H9 (cell line): ENCODE measurements at regions not wholly inside any gene's neighbourhood (a gene's known extent, or its start where the extent isn't known, plus 50 kb on each side); places are given as distances from the start of the nearest gene placed in this dataset.

Experiments
- DNase-seq: peaks from one replicate; pipeline ENCODE4 v3.0.0-alpha.2; 2017
- H2AFZ ChIP-seq: one replicate; pipeline ENCODE4 v1.6.1; 2013; ENCODE audit warnings: mild to moderate bottlenecking, low read length, control low read depth, moderate library complexity
- H2AK5ac ChIP-seq: 2 replicates; pipeline ENCODE4 v1.6.1; 2013; ENCODE audit warnings: low read length, control low read depth, mixed read lengths; ENCODE audit not compliant: insufficient read length
- H2BK120ac ChIP-seq: one replicate; pipeline ENCODE4 v1.6.1; 2013; ENCODE audit warnings: low read depth, mild to moderate bottlenecking, low read length, control low read depth, inconsistent platforms; ENCODE audit not compliant: poor library complexity, severe bottlenecking
- H2BK12ac ChIP-seq: 2 replicates; pipeline ENCODE4 v1.6.1; 2013; ENCODE audit warnings: low read length, control low read depth, mixed read lengths, low read depth; ENCODE audit not compliant: insufficient read length
- H2BK15ac ChIP-seq: 2 replicates; pipeline ENCODE4 v1.6.1; 2013; ENCODE audit warnings: low read depth, low read length, control low read depth
- H2BK20ac ChIP-seq: one replicate; pipeline ENCODE4 v1.6.1; 2013; ENCODE audit warnings: low read depth, mild to moderate bottlenecking, low read length, control low read depth, inconsistent platforms; ENCODE audit not compliant: poor library complexity, severe bottlenecking
- H2BK5ac ChIP-seq: 2 replicates; pipeline ENCODE4 v1.6.1; 2013; ENCODE audit warnings: low read length, control low read depth, mixed read lengths; ENCODE audit not compliant: insufficient read length
- H3K14ac ChIP-seq: 2 replicates; pipeline ENCODE4 v1.6.1; 2013; ENCODE audit warnings: low read length, control low read depth; ENCODE audit not compliant: insufficient read depth
- H3K18ac ChIP-seq: 2 replicates; pipeline ENCODE4 v1.6.1; 2013; ENCODE audit warnings: low read depth, mild to moderate bottlenecking, mixed read lengths, low read length, control low read depth; ENCODE audit not compliant: insufficient read length
- H3K23ac ChIP-seq: 2 replicates; pipeline ENCODE4 v1.6.1; 2013; ENCODE audit warnings: low read length, control low read depth, mixed read lengths, low read depth; ENCODE audit not compliant: insufficient read length
- H3K23me2 ChIP-seq: 2 replicates; pipeline ENCODE4 v1.6.1; 2013; ENCODE audit warnings: low read depth, mild to moderate bottlenecking, mixed read lengths, low read length, control low read depth; ENCODE audit not compliant: insufficient read length, poor library complexity, severe bottlenecking
- H3K27ac ChIP-seq: 2 replicates; pipeline ENCODE4 v1.5.1; 2013; ENCODE audit warnings: low read length, control low read depth, mixed read lengths, low read depth; ENCODE audit not compliant: insufficient read length
- H3K27me3 ChIP-seq: 2 replicates; pipeline ENCODE4 v1.6.1; 2013; ENCODE audit warnings: low read length, control low read depth, inconsistent platforms; ENCODE audit not compliant: insufficient read depth
- H3K4ac ChIP-seq: 2 replicates; pipeline ENCODE4 v1.6.1; 2013; ENCODE audit warnings: low read depth, mild to moderate bottlenecking, control low read depth, inconsistent platforms, low read length, moderate library complexity
- H3K4me1 ChIP-seq: 2 replicates; pipeline ENCODE4 v1.6.1; 2013; ENCODE audit warnings: low read length, control low read depth, inconsistent platforms; ENCODE audit not compliant: insufficient read depth
- H3K4me2 ChIP-seq: 2 replicates; pipeline ENCODE4 v1.6.1; 2013; ENCODE audit warnings: low read length, control low read depth, mixed read lengths; ENCODE audit not compliant: insufficient read length, insufficient read depth
- H3K56ac ChIP-seq: 2 replicates; pipeline ENCODE4 v1.6.1; 2013; ENCODE audit warnings: low read depth, mild to moderate bottlenecking, mixed read lengths, low read length, control low read depth; ENCODE audit not compliant: insufficient read length
- H3K79me1 ChIP-seq: 2 replicates; pipeline ENCODE4 v1.6.1; 2013; ENCODE audit warnings: low read depth, mild to moderate bottlenecking, moderate library complexity, low read length, control low read depth, inconsistent platforms; ENCODE audit not compliant: insufficient read depth, poor library complexity, severe bottlenecking
- H3K79me2 ChIP-seq: 2 replicates; pipeline ENCODE4 v1.6.1; 2013; ENCODE audit warnings: low read length, control low read depth, inconsistent platforms; ENCODE audit not compliant: insufficient read depth
- H3K9ac ChIP-seq: 2 replicates; pipeline ENCODE4 v1.6.1; 2013; ENCODE audit warnings: low read length, control low read depth, mixed read lengths; ENCODE audit not compliant: insufficient read length; ENCODE audit errors: extremely low read depth
- H3K9me3 ChIP-seq: one replicate; pipeline ENCODE4 v1.6.1; 2013; ENCODE audit warnings: low read depth, low read length, inconsistent platforms; ENCODE audit not compliant: control insufficient read depth
- H3T11ph ChIP-seq: one replicate; pipeline ENCODE4 v1.6.1; 2013; ENCODE audit warnings: mild to moderate bottlenecking, low read length, control low read depth, inconsistent platforms
- H4K20me1 ChIP-seq: one replicate; pipeline ENCODE4 v1.6.1; 2013; ENCODE audit not compliant: control insufficient read depth, insufficient read length, insufficient read depth
- H4K5ac ChIP-seq: 2 replicates; pipeline ENCODE4 v1.6.1; 2013; ENCODE audit warnings: low read depth, mild to moderate bottlenecking, mixed read lengths, low read length, control low read depth; ENCODE audit not compliant: insufficient read length
- H4K8ac ChIP-seq: replicated peaks from 2 replicates; pipeline ENCODE4 v1.6.1; 2013; ENCODE audit warnings: low read length, control low read depth, mixed read lengths, low read depth; ENCODE audit not compliant: insufficient read length
- H4K91ac ChIP-seq: 2 replicates; pipeline ENCODE4 v1.6.1; 2013; ENCODE audit warnings: low read depth, mild to moderate bottlenecking, moderate library complexity, mixed read lengths, low read length, control low read depth; ENCODE audit not compliant: insufficient read length
- H3K27ac Mint-ChIP-seq, 3 experiments: 2 replicates in 2 of 3; 3 replicates in 1 of 3; pipeline ENCODE4 v1.8.0; 2020 to 2021; ENCODE audit warnings: mixed read lengths in 3 of 3, mild to moderate bottlenecking in 1 of 3, moderate library complexity in 1 of 3
- H3K27me3 Mint-ChIP-seq: 2 replicates; pipeline ENCODE4 v1.8.0; 2021; ENCODE audit warnings: low read depth, mild to moderate bottlenecking, moderate library complexity, mixed read lengths
- H3K36me3 Mint-ChIP-seq, 3 experiments: 2 replicates in 2 of 3; 3 replicates in 1 of 3; pipeline ENCODE4 v1.8.0; 2020 to 2021; ENCODE audit warnings: low read depth in 3 of 3, mixed read lengths in 3 of 3; ENCODE audit not compliant: insufficient read depth in 1 of 3
- H3K4me1 Mint-ChIP-seq, 2 experiments: 2 replicates each; pipeline ENCODE4 v1.8.0; 2020; ENCODE audit warnings: mixed read lengths in 2 of 2
- H3K4me3 Mint-ChIP-seq, 2 experiments: 2 replicates in 1 of 2; 3 replicates in 1 of 2; pipeline ENCODE4 v1.8.0; 2020 to 2021; ENCODE audit warnings: mild to moderate bottlenecking in 2 of 2, mixed read lengths in 2 of 2, moderate library complexity in 1 of 2
- H3K9me3 Mint-ChIP-seq, 2 experiments: 2 replicates in 1 of 2; 3 replicates in 1 of 2; pipeline ENCODE4 v1.8.0; 2020; ENCODE audit warnings: mild to moderate bottlenecking in 2 of 2, mixed read lengths in 2 of 2, moderate library complexity in 1 of 2
- WGBS: extraction: QIAGEN DNeasy Blood & Tissue Kit; methylation state at CpG from one replicate; pipeline ENCODE4 v1.1.7; 2013; ENCODE audit warnings: missing lambda C conversion rate, low lambda C conversion rate, mixed read lengths; ENCODE audit not compliant: insufficient read length; ENCODE audit errors: extremely low coverage; 5-methylcytosine and 5-hydroxymethylcytosine counted together
- TF ChIP-seq, protein P1 (sequence below): fragments of 200-600 bp; sonication (generic); conservative IDR thresholded peaks from 3 replicates; pipeline ENCODE4 v1.8.0; 2021; ENCODE audit warnings: antibody characterized with exemption, mild to moderate bottlenecking

DNA sequence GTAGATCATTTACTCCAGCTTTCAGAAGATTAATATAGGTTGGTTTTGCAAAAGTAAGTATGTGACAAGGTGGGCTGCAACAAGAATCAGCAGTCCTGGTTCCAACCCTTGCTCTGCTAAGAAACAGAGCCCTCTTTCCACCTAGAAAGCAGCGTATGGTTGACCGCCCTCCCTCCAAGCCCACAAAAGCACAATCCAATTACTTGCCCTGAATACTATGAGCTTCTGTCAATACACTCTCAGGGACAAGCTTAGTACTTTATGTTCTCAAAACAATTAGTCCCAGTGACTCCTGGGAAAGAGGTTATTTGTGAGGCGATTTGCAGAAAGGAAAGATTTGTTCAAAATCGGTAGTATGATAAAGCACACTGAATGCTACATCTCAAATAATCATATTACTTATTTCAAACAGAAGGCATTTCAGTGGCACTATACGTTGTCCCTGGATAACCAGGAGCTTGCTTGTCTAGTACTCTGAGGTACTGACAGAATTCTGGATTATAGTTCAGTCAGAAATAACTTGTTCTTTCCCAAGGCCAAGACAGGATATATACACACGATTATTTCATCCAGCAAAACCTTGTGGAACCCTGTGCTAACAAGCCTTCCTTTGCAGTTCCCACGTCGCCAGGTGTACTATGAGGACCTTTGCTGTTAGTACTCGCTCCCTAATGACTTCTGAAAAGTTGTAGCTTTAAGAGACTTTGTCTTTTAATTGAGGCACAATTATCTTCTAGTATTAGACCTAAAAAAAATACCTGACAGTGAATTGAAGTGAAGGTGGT is 96.9 kb upstream of the ADTRP start:
- DNase-seq: no peak
- no peak overlapping the region for H2BK120ac ChIP-seq

More for the DNA sequence above, 96.9 kb upstream of the ADTRP start:
- H2BK12ac ChIP-seq: no peak overlapping the region
- WGBS: no CpG with 5 or more reads among the region's 9 CpGs
- H2AK5ac ChIP-seq: no peak overlapping the region
- no peaks in the 10 kb centered on the region for H3K27me3 ChIP-seq
- no peak overlapping the region for H2BK15ac ChIP-seq
- no peak overlapping the region for H3K56ac ChIP-seq
- Mint-ChIP-seq H3K9me3 (peaks cover 7 to 8% of the 10 kb centered on the region in 2 experiments), H3K4me1 (peaks cover 16% of the 10 kb centered on the region in 2 experiments), H3K36me3 (peaks cover 5 to 8% (median 7%) of the 10 kb centered on the region in 3 experiments; a peak in 6 of 7 replicates), H3K27me3 (peaks cover 2% of the 10 kb centered on the region; the same call in 1 of the 2 replicates), H3K27ac (no peak overlapping the region), H3K4me3 (no peak overlapping the region)
- no peak overlapping the region for H4K8ac ChIP-seq
- H3K79me1 ChIP-seq: no peaks in the 10 kb centered on the region
- H2BK20ac ChIP-seq: no peak overlapping the region
- TF ChIP-seq, protein P1, sequence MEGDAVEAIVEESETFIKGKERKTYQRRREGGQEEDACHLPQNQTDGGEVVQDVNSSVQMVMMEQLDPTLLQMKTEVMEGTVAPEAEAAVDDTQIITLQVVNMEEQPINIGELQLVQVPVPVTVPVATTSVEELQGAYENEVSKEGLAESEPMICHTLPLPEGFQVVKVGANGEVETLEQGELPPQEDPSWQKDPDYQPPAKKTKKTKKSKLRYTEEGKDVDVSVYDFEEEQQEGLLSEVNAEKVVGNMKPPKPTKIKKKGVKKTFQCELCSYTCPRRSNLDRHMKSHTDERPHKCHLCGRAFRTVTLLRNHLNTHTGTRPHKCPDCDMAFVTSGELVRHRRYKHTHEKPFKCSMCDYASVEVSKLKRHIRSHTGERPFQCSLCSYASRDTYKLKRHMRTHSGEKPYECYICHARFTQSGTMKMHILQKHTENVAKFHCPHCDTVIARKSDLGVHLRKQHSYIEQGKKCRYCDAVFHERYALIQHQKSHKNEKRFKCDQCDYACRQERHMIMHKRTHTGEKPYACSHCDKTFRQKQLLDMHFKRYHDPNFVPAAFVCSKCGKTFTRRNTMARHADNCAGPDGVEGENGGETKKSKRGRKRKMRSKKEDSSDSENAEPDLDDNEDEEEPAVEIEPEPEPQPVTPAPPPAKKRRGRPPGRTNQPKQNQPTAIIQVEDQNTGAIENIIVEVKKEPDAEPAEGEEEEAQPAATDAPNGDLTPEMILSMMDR: no peak
- no peak overlapping the region for H3T11ph ChIP-seq
- H2AFZ ChIP-seq: no peak overlapping the region
- H3K4ac ChIP-seq: no peak overlapping the region
- H2BK5ac ChIP-seq: no peak overlapping the region
- H3K79me2 ChIP-seq: no peaks in the 10 kb centered on the region
- peaks cover 7% of the 10 kb centered on the region for H3K9me3 ChIP-seq
- H3K18ac ChIP-seq: no peak overlapping the region
- H4K20me1 ChIP-seq: no peaks in the 10 kb centered on the region
- no peak overlapping the region for H3K14ac ChIP-seq
- H3K4me2 ChIP-seq: no peak overlapping the region
- no peak overlapping the region for H4K5ac ChIP-seq
- no peak overlapping the region for H3K23ac ChIP-seq
- H3K4me1 ChIP-seq: peaks cover 3% of the 10 kb centered on the region; the same call in 1 of the 2 replicates
- H3K23me2 ChIP-seq: no peaks in the 10 kb centered on the region
- H3K27ac ChIP-seq: no peak overlapping the region
- no peak overlapping the region for H4K91ac ChIP-seq
- H3K9ac ChIP-seq: no peak overlapping the region
